NCI-H526 (cell line): ENCODE measurements at regions not wholly inside any gene's neighbourhood (a gene's known extent, or its start where the extent isn't known, plus 50 kb on each side); places are given as distances from the start of the nearest gene placed in this dataset.
"Not testable (repeated sequence)": the region's sequence is repeated elsewhere in the genome, so short reads cannot be mapped to it uniquely, and the experiment has no call there.

Experiments
- DNase-seq, 2 experiments: peaks; one replicate each; lab custom pipeline; 2025; lab: John Stamatoyannopoulos, UW

- no peak for DNase-seq
Observed at GRCh38 chr11:87971354-87971753, 203.9 kb downstream of the RAB38 start.

GRCh38 chr11:87970762-87971161 is 204.5 kb downstream of the RAB38 start:
- no peak for DNase-seq

- DNase-seq: no peak
Observed at GRCh38 chr11:87967459-87967858, 207.8 kb downstream of the RAB38 start.

GRCh38 chr11:87966694-87967093 is 208.5 kb downstream of the RAB38 start:
- no peak for DNase-seq

- no peak for DNase-seq
Observed at GRCh38 chr11:87966216-87966615, 209.0 kb downstream of the RAB38 start.

- no peak for DNase-seq
Observed at GRCh38 chr11:87961606-87962005, 213.6 kb downstream of the RAB38 start.

- DNase-seq: no peak
Observed at GRCh38 chr11:87957961-87958360, 217.3 kb downstream of the RAB38 start.

- DNase-seq: no peak
Observed at GRCh38 chr11:87954476-87954875, 220.8 kb downstream of the RAB38 start.

GRCh38 chr11:87942786-87943185 is 232.5 kb downstream of the RAB38 start:
- DNase-seq: no peak

- no peak for DNase-seq
Observed at GRCh38 chr11:87934182-87934581, 241.1 kb downstream of the RAB38 start.

GRCh38 chr11:87926250-87926970 is 248.8 kb downstream of the RAB38 start:
- no peak for DNase-seq

- DNase-seq: no peak
Observed at GRCh38 chr11:87924125-87924524, 251.1 kb downstream of the RAB38 start.

GRCh38 chr11:87917111-87917510 is 258.1 kb downstream of the RAB38 start:
- no peak for DNase-seq

GRCh38 chr11:87909178-87909577 is 266.1 kb downstream of the RAB38 start:
- no peak for DNase-seq

- no peak for DNase-seq
Observed at GRCh38 chr11:87908086-87908485, 267.2 kb downstream of the RAB38 start.

- DNase-seq: no peak
Observed at GRCh38 chr11:87903345-87903744, 271.9 kb downstream of the RAB38 start.

GRCh38 chr11:87901341-87901740 is 273.9 kb downstream of the RAB38 start:
- no peak for DNase-seq

GRCh38 chr11:87897921-87898320 is 277.3 kb downstream of the RAB38 start:
- DNase-seq: no peak

- no peak for DNase-seq
Observed at GRCh38 chr11:87897071-87897470, 278.2 kb downstream of the RAB38 start.

GRCh38 chr11:87894961-87895360 is 280.3 kb downstream of the RAB38 start:
- no peak for DNase-seq

- DNase-seq: peak; percentile 5 to 55
Observed at GRCh38 chr11:87892291-87892690, 283.0 kb downstream of the RAB38 start.

- DNase-seq: no peak
Observed at GRCh38 chr11:87889126-87889525, 286.1 kb downstream of the RAB38 start.

GRCh38 chr11:87885084-87885483 is 290.2 kb downstream of the RAB38 start:
- not testable (repeated sequence) for DNase-seq

GRCh38 chr11:87879118-87879517 is 296.1 kb downstream of the RAB38 start:
- no peak for DNase-seq
